Activated T-helper 1 cell treated with anti-CD3 and anti-CD28 coated beads, Interleukin-12 subunit alpha, Interleukin-12 subunit beta, Interleukin-2, Interleukin-4 antibody, amounts not matched to agents 30 ng/mL and 10 ng/mL and 1 ng/mL, durations not matched to agents 14 hours and 24 hours and 36 hours (primary cell): ENCODE measurements at regions not wholly inside any gene's neighbourhood (a gene's known extent, or its start where the extent isn't known, plus 50 kb on each side); places are given as distances from the start of the nearest gene placed in this dataset.
"Not testable (repeated sequence)": the region's sequence is repeated elsewhere in the genome, so short reads cannot be mapped to it uniquely, and the experiment has no call there.

Experiments used
- DNase-seq: peaks from one replicate; pipeline ENCODE4 v3.0.0; 2021; ENCODE audit warnings: low spot score
- H3K27ac Mint-ChIP-seq: one replicate; pipeline ENCODE4 v1.8.0; 2021; ENCODE audit warnings: mild to moderate bottlenecking, mixed read lengths
- H3K27me3 Mint-ChIP-seq: one replicate; pipeline ENCODE4 v1.8.0; 2022; ENCODE audit warnings: mild to moderate bottlenecking, moderate library complexity, mixed read lengths; ENCODE audit not compliant: insufficient read depth
- H3K36me3 Mint-ChIP-seq: one replicate; pipeline ENCODE4 v1.8.0; 2021; ENCODE audit warnings: low read depth, mixed read lengths
- H3K4me1 Mint-ChIP-seq: one replicate; pipeline ENCODE4 v1.8.0; 2021; ENCODE audit warnings: low read depth, mixed read lengths
- H3K4me3 Mint-ChIP-seq: one replicate; pipeline ENCODE4 v1.8.0; 2021; ENCODE audit warnings: mild to moderate bottlenecking, moderate library complexity, mixed read lengths
- H3K9me3 Mint-ChIP-seq: one replicate; pipeline ENCODE4 v1.8.0; 2021; ENCODE audit warnings: mixed read lengths
- intact Hi-C: fragments of 100-400 bp; cut with micrococcal nuclease; formaldehyde crosslinking; loops from one replicate; pipeline ENCODE4 v1.15.1; 2024

- no peaks in the 10 kb centered on the region for H3K4me1 Mint-ChIP-seq
- DNase-seq: no peak
- H3K9me3 Mint-ChIP-seq: peaks cover 3% of the 10 kb centered on the region
- intact Hi-C loops: no loop called here
- no peaks in the 10 kb centered on the region for H3K27me3 Mint-ChIP-seq
- H3K27ac Mint-ChIP-seq: no peak overlapping the region
- H3K4me3 Mint-ChIP-seq: no peak overlapping the region
- H3K36me3 Mint-ChIP-seq: no peaks in the 10 kb centered on the region
Measured at GRCh38 chr14:86933958-86934595, 1058.9 kb downstream of the GALC start.

GRCh38 chr14:86933460-86933859 lies 1059.5 kb downstream of the GALC start:
- H3K9me3 Mint-ChIP-seq: no peaks in the 10 kb centered on the region
- H3K4me1 Mint-ChIP-seq: no peaks in the 10 kb centered on the region
- H3K27me3 Mint-ChIP-seq: no peaks in the 10 kb centered on the region
- no peak for DNase-seq
- no peaks in the 10 kb centered on the region for H3K36me3 Mint-ChIP-seq
- no peak overlapping the region for H3K27ac Mint-ChIP-seq
- intact Hi-C loops: no loop called here
- H3K4me3 Mint-ChIP-seq: no peak overlapping the region

- H3K27me3 Mint-ChIP-seq: no peaks in the 10 kb centered on the region
- H3K9me3 Mint-ChIP-seq: no peaks in the 10 kb centered on the region
- DNase-seq: no peak
- no peak overlapping the region for H3K4me3 Mint-ChIP-seq
- H3K27ac Mint-ChIP-seq: no peak overlapping the region
- H3K36me3 Mint-ChIP-seq: no peaks in the 10 kb centered on the region
- H3K4me1 Mint-ChIP-seq: no peaks in the 10 kb centered on the region
- intact Hi-C loops: no loop called here
Measured at GRCh38 chr14:86915406-86915805, 1077.6 kb downstream of the GALC start.

GRCh38 chr14:86912709-86913108 lies 1080.3 kb downstream of the GALC start:
- H3K9me3 Mint-ChIP-seq: no peaks in the 10 kb centered on the region
- intact Hi-C loops: no loop called here
- H3K36me3 Mint-ChIP-seq: no peaks in the 10 kb centered on the region
- no peak for DNase-seq
- H3K27me3 Mint-ChIP-seq: no peaks in the 10 kb centered on the region
- no peaks in the 10 kb centered on the region for H3K4me1 Mint-ChIP-seq
- no peak overlapping the region for H3K4me3 Mint-ChIP-seq
- no peak overlapping the region for H3K27ac Mint-ChIP-seq

- no peak overlapping the region for H3K27ac Mint-ChIP-seq
- no peaks in the 10 kb centered on the region for H3K4me1 Mint-ChIP-seq
- intact Hi-C loops: no loop called here
- no peaks in the 10 kb centered on the region for H3K36me3 Mint-ChIP-seq
- no peak overlapping the region for H3K4me3 Mint-ChIP-seq
- H3K9me3 Mint-ChIP-seq: no peaks in the 10 kb centered on the region
- DNase-seq: no peak
- H3K27me3 Mint-ChIP-seq: no peaks in the 10 kb centered on the region
Measured at GRCh38 chr14:86911486-86911885, 1081.5 kb downstream of the GALC start.

GRCh38 chr14:86905386-86905926 lies 1087.5 kb downstream of the GALC start:
- H3K27ac Mint-ChIP-seq, H3K36me3 Mint-ChIP-seq, H3K4me1 Mint-ChIP-seq, DNase-seq, H3K27me3 Mint-ChIP-seq, H3K9me3 Mint-ChIP-seq, H3K4me3 Mint-ChIP-seq: not testable (repeated sequence)
- intact Hi-C loops: loop anchor here (1.0 kb wide), 1 partner anchor 17 kb away; no protein-coding TSS in a partner anchor

GRCh38 chr14:86902176-86902950 lies 1090.6 kb downstream of the GALC start:
- Mint-ChIP-seq H3K4me1 (no peaks in the 10 kb centered on the region), H3K4me3 (no peak overlapping the region), H3K9me3 (no peaks in the 10 kb centered on the region), H3K36me3 (no peaks in the 10 kb centered on the region), H3K27me3 (no peaks in the 10 kb centered on the region), H3K27ac (no peak overlapping the region)
- DNase-seq: no peak
- intact Hi-C loops: no loop called here

GRCh38 chr14:86897704-86898513 lies 1095.1 kb downstream of the GALC start:
- no peaks in the 10 kb centered on the region for H3K36me3 Mint-ChIP-seq
- H3K27ac Mint-ChIP-seq: no peak overlapping the region
- intact Hi-C loops: no loop called here
- H3K9me3 Mint-ChIP-seq: no peaks in the 10 kb centered on the region
- H3K4me1 Mint-ChIP-seq: no peaks in the 10 kb centered on the region
- no peaks in the 10 kb centered on the region for H3K27me3 Mint-ChIP-seq
- DNase-seq: no peak
- H3K4me3 Mint-ChIP-seq: no peak overlapping the region

- Mint-ChIP-seq H3K27me3 (no peaks in the 10 kb centered on the region), H3K36me3 (no peaks in the 10 kb centered on the region), H3K9me3 (no peaks in the 10 kb centered on the region), H3K4me3 (no peak overlapping the region), H3K4me1 (no peaks in the 10 kb centered on the region), H3K27ac (no peak overlapping the region)
- no peak for DNase-seq
- intact Hi-C loops: no loop called here
Measured at GRCh38 chr14:86897224-86897623, 1095.8 kb downstream of the GALC start.

- DNase-seq: no peak
- H3K27ac Mint-ChIP-seq: no peak overlapping the region
- no peaks in the 10 kb centered on the region for H3K9me3 Mint-ChIP-seq
- H3K4me3 Mint-ChIP-seq: no peak overlapping the region
- no peaks in the 10 kb centered on the region for H3K4me1 Mint-ChIP-seq
- no peaks in the 10 kb centered on the region for H3K27me3 Mint-ChIP-seq
- no peaks in the 10 kb centered on the region for H3K36me3 Mint-ChIP-seq
- intact Hi-C loops: no loop called here
Measured at GRCh38 chr14:86896701-86897100, 1096.3 kb downstream of the GALC start.

- Mint-ChIP-seq H3K9me3 (peaks cover 3% of the 10 kb centered on the region), H3K36me3 (no peaks in the 10 kb centered on the region), H3K4me3 (no peak overlapping the region), H3K27me3 (no peaks in the 10 kb centered on the region), H3K27ac (no peak overlapping the region), H3K4me1 (no peaks in the 10 kb centered on the region)
- DNase-seq: no peak
- intact Hi-C loops: no loop called here
Measured at GRCh38 chr14:86892152-86892956, 1100.6 kb downstream of the GALC start.

- Mint-ChIP-seq H3K4me1 (no peaks in the 10 kb centered on the region), H3K27ac (no peak overlapping the region), H3K27me3 (no peaks in the 10 kb centered on the region), H3K9me3 (peaks cover 7% of the 10 kb centered on the region), H3K36me3 (no peaks in the 10 kb centered on the region), H3K4me3 (no peak overlapping the region)
- no peak for DNase-seq
- intact Hi-C loops: no loop called here
Measured at GRCh38 chr14:86885280-86885679, 1107.7 kb downstream of the GALC start.
